ENCODE measurements at regions not wholly inside any gene's neighbourhood (a gene's known extent, or its start where the extent isn't known, plus 50 kb on each side); places are given as distances from the start of the nearest gene placed in this dataset.

DNA sequence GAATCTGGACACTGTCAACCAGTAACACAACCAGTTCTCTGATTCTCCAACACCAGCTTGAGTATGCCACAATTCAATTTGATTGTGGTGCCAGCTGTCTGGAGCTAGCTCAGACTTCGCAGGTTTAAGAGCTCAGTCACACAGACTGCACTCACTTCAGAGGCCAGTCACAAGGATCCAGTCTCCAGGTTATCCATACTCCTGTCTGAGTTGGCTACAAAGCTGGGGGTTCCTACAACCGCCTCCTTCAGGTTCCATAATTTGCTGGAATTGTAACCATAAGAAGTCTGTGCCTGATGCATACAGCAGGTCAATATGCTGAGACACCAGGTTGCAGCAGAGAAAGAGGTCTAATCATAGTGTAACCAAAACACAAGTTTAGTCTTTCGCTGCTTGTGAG, 70.5 kb upstream of the CPSF6 start:
- ChIA-PET POLR2A (no interaction called here), CTCF (interaction anchor here (1.2 to 1.6 kb wide), 2 partner anchors 12 to 14 kb away, joined by 7 to 9 read pairs; no protein-coding TSS in a partner anchor)
- Histone ChIP-seq H3K27ac (ENCODE audit: extremely low read depth, low read depth, low read length) (no peak overlapping the region), H3K36me3 (ENCODE audit: control insufficient read depth in 2 of 2, insufficient read depth in 1 of 2, low read length in 2 of 2) (no peaks in the 10 kb centered on the region), H3K9me3 (ENCODE audit: control insufficient read depth, insufficient read depth, low read depth, low read length) (no peaks in the 10 kb centered on the region), H3K4me1 (ENCODE audit: control insufficient read depth, insufficient read depth, low read length) (no peaks in the 10 kb centered on the region), H3K4me3 (ENCODE audit: low read depth, low read length) (no peak overlapping the region)
- TF ChIP-seq KLF8 (tag by site-specific recombination; IDR thresholded peaks at IDR 0.05) (no peak), ZNF18 (tag by site-specific recombination; IDR thresholded peaks at IDR 0.05) (no peak), ZNF501 (tag by site-specific recombination; IDR thresholded peaks at IDR 0.05) (no peak), ZNF433 (tag by site-specific recombination; IDR thresholded peaks at IDR 0.05; ENCODE audit: low read depth) (no peak), WT1 (tag by site-specific recombination; IDR thresholded peaks at IDR 0.05) (no peak), ZFP37 (tag by site-specific recombination; IDR thresholded peaks at IDR 0.05) (no peak), ZNF16 (tag by site-specific recombination; IDR thresholded peaks at IDR 0.05; ENCODE audit: low read depth) (no peak), ZNF654 (tag by site-specific recombination; IDR thresholded peaks at IDR 0.05; ENCODE audit: low read depth) (no peak), ZNF529 (tag by site-specific recombination; IDR thresholded peaks at IDR 0.05; ENCODE audit: insufficient replicate concordance) (no peak), ZNF791 (tag by site-specific recombination; IDR thresholded peaks at IDR 0.05) (no peak), ZNF837 (tag by site-specific recombination; IDR thresholded peaks at IDR 0.05) (no peak), ZNF426 (tag by site-specific recombination; IDR thresholded peaks at IDR 0.05) (no peak), ZNF169 (tag by site-specific recombination; IDR thresholded peaks at IDR 0.05) (no peak), ZNF785 (tag by site-specific recombination; IDR thresholded peaks at IDR 0.05) (no peak), SALL2 (tag by site-specific recombination; IDR thresholded peaks at IDR 0.05; ENCODE audit: borderline replicate concordance) (no peak), ZNF544 (tag by site-specific recombination; IDR thresholded peaks at IDR 0.05) (no peak), ZNF184 (tag by site-specific recombination; IDR thresholded peaks at IDR 0.05) (no peak)

DNA sequence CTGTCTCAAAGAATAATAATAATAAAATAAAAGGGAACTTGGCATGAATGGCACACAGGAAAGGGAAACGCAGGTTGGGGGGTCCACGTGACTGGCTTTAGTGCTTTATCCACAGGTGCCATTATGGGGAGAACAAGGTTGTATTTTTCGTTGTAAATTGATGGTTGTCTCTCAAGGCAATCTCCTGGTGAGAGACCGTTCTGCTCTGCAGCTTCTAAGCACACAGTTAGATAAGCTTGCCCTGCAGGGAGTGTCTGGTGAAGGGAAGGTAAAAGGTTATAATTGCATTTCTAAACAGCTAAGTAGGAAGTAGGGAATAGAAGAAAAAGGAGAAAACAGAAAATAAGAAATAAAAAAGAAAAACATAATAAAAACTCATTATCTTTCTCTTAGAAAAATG, 69.1 kb upstream of the CPSF6 start:
- no peaks in the 10 kb centered on the region for H3K4me1 ChIP-seq (ENCODE audit: control insufficient read depth, insufficient read depth, low read length)
- ChIA-PET CTCF (interaction anchor here (0.5 to 3.5 kb wide), 3 partner anchors 14 to 868 kb away, joined by 3 to 14 read pairs (median 3); no protein-coding TSS in a partner anchor), POLR2A (no interaction called here)
- H3K4me3 ChIP-seq (ENCODE audit: low read depth, low read length) = no peak overlapping the region
- TF ChIP-seq ZNF830 (tag by site-specific recombination; IDR thresholded peaks at IDR 0.05; ENCODE audit: low read depth) (no peak), ZNF555 (tag by site-specific recombination; conservative IDR thresholded peaks at IDR 0.05) (no peak), ZIC2 (tag by site-specific recombination; IDR thresholded peaks at IDR 0.05) (peak; percentile 64), ZNF114 (tag by site-specific recombination; IDR thresholded peaks at IDR 0.05) (no peak)
- no peaks in the 10 kb centered on the region for H3K36me3 ChIP-seq (ENCODE audit: control insufficient read depth in 2 of 2, insufficient read depth in 1 of 2, low read length in 2 of 2)
- H3K27ac ChIP-seq (ENCODE audit: extremely low read depth, low read depth, low read length) = no peak overlapping the region
- H3K9me3 ChIP-seq (ENCODE audit: control insufficient read depth, insufficient read depth, low read depth, low read length) = no peaks in the 10 kb centered on the region

DNA sequence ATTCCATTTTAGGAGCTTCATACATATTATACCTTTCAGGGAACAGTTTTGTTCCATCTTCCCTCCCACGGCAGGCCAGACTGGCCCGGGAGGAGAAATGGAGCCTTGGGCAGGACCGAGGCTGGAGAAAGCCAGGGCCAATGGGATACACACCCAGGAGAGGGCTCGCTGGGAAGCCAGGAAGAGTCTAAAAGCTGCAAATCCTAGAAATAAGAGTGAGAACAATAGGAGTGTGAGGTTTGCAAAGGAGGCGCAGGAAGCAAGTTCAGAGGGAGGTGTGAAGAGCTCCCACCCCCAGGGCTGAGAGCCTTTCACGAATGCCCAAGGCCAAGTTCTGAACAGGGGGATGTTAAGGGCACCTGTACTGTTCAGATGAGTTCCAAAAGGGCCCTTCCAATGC, 67.5 kb upstream of the CPSF6 start:
- Histone ChIP-seq H3K9me3 (ENCODE audit: control insufficient read depth, insufficient read depth, low read depth, low read length) (no peaks in the 10 kb centered on the region), H3K4me1 (ENCODE audit: control insufficient read depth, insufficient read depth, low read length) (no peaks in the 10 kb centered on the region), H3K36me3 (ENCODE audit: control insufficient read depth in 2 of 2, insufficient read depth in 1 of 2, low read length in 2 of 2) (no peaks in the 10 kb centered on the region), H3K27ac (ENCODE audit: extremely low read depth, low read depth, low read length) (no peak overlapping the region), H3K4me3 (ENCODE audit: low read depth, low read length) (no peak overlapping the region)
- POLR2A ChIA-PET = interaction anchor here (0.6 kb wide), 1 partner anchor 249 kb away, joined by 5 read pairs; no protein-coding TSS in a partner anchor
- CTCF ChIA-PET = interaction anchor here (0.6 to 3.5 kb wide), 4 partner anchors 12 to 335 kb away, joined by 3 to 14 read pairs (median 4); no protein-coding TSS in a partner anchor
- TF ChIP-seq ZNF157 (tag by site-specific recombination; IDR thresholded peaks at IDR 0.05) (no peak), TRIM28 (IDR thresholded peaks at IDR 0.05; ENCODE audit: borderline replicate concordance, low read length) (no peak), HIC1 (tag by site-specific recombination; IDR thresholded peaks at IDR 0.05) (no peak), ZNF292 (tag by site-specific recombination; IDR thresholded peaks at IDR 0.05; ENCODE audit: borderline replicate concordance, low read depth) (no peak), KLF9 (tag by site-specific recombination; IDR thresholded peaks at IDR 0.05; ENCODE audit: low read depth) (no peak), ZFHX2 (tag by site-specific recombination; conservative IDR thresholded peaks at IDR 0.05) (no peak), ZNF341 (tag by site-specific recombination; IDR thresholded peaks at IDR 0.05; ENCODE audit: low read depth) (no peak), KLF8 (tag by site-specific recombination; IDR thresholded peaks at IDR 0.05) (no peak), ZNF133 (tag by site-specific recombination; IDR thresholded peaks at IDR 0.05) (no peak)
- TF ChIP-seq, protein P1, sequence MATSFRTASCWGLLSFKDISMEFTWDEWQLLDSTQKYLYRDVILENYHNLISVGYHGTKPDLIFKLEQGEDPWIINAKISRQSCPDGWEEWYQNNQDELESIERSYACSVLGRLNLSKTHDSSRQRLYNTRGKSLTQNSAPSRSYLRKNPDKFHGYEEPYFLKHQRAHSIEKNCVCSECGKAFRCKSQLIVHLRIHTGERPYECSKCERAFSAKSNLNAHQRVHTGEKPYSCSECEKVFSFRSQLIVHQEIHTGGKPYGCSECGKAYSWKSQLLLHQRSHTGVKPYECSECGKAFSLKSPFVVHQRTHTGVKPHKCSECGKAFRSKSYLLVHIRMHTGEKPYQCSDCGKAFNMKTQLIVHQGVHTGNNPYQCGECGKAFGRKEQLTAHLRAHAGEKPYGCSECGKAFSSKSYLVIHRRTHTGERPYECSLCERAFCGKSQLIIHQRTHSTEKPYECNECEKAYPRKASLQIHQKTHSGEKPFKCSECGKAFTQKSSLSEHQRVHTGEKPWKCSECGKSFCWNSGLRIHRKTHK (tag by site-specific recombination; IDR thresholded peaks at IDR 0.05) = no peak

All from HEK293 (cell line).